GM12878 (cell line): ENCODE measurements at regions not wholly inside any gene's neighbourhood (a gene's known extent, or its start where the extent isn't known, plus 50 kb on each side); places are given as distances from the start of the nearest gene placed in this dataset.

Experiments
- ATAC-seq: fragments of 200-7000 bp; cut with Tn5 transposase; 3 replicates; pipeline ENCODE4 v1.9.1; 2020; ENCODE audit warnings: mild to moderate bottlenecking, moderate library complexity
- BruUV-seq: library from RNA; stranded (reverse); fragments of 400-500 nt; replicated peaks from 2 replicates; lab custom pipeline; 2021; lab: Mats Ljungman, UMichigan
- CTCF ChIA-PET: fragments of 300-600 bp; sonication (Branson Sonifier 250); formaldehyde crosslinking; extraction: SDS; loops from one replicate; lab custom pipeline; 2021; ENCODE audit warnings: inconsistent platforms; lab: Yijun Ruan, JAX
- POLR2A ChIA-PET: fragments of 350-600 bp; formaldehyde crosslinking; extraction: SDS; loops from one replicate; lab custom pipeline; 2021; ENCODE audit warnings: inconsistent platforms; lab: Charles Lee
- RAD21 ChIA-PET: fragments of 300-600 bp; sonication (Branson Sonifier 250); formaldehyde crosslinking; loops from one replicate; lab custom pipeline; 2023; ENCODE audit warnings: antibody characterized with exemption; ENCODE audit not compliant: unreplicated experiment; lab: Charles Lee
- SMC1A ChIA-PET: fragments of 300-600 bp; sonication (Branson Sonifier 250); formaldehyde crosslinking; loops from one replicate; lab custom pipeline; 2023; ENCODE audit not compliant: unreplicated experiment, uncharacterized antibody; lab: Charles Lee
- DNase-seq: peaks from one replicate; pipeline ENCODE4 v3.0.0-alpha.2; 2011; ENCODE audit warnings: low read depth, low spot score
- FAIRE-seq: peaks from 3 replicates; lab custom pipeline; 2011; peaks lifted over from hg19 to GRCh38; lab: Jason Lieb, UNC
- H2AFZ ChIP-seq: 2 replicates; pipeline ENCODE4 v1.6.0; 2011; ENCODE audit warnings: low read depth, low read length, control low read depth; ENCODE audit not compliant: control insufficient read depth
- H3K27ac ChIP-seq: 2 replicates; pipeline ENCODE4 v1.5.1; 2011; ENCODE audit warnings: control low read depth; ENCODE audit not compliant: control insufficient read depth, insufficient read depth
- H3K27me3 ChIP-seq, 2 experiments: replicated peaks in 1 of 2; 2 replicates each; pipeline versions ENCODE4 v1.6.0 to v1.6.1; 2011; ENCODE audit warnings: low read length in 1 of 2; ENCODE audit not compliant: control insufficient read depth in 2 of 2, insufficient read depth in 2 of 2
- H3K36me3 ChIP-seq, 2 experiments: 2 replicates each; pipeline ENCODE4 v1.5.1; 2011; ENCODE audit warnings: low read length in 1 of 2; ENCODE audit not compliant: control insufficient read depth in 2 of 2, insufficient read depth in 2 of 2
- H3K4me1 ChIP-seq: 2 replicates; pipeline ENCODE4 v1.6.1; 2011; ENCODE audit warnings: mild to moderate bottlenecking, low read length, moderate library complexity, mixed read lengths; ENCODE audit not compliant: control insufficient read depth, insufficient read depth
- H3K4me2 ChIP-seq: 2 replicates; pipeline ENCODE4 v1.6.0; 2011; ENCODE audit warnings: control low read depth; ENCODE audit not compliant: control insufficient read depth, insufficient read depth
- H3K4me3 ChIP-seq: fragments of 200-600 bp; sonication (generic); 2 replicates; pipeline ENCODE4 v1.5.1; 2016
- H3K79me2 ChIP-seq: 2 replicates; pipeline ENCODE4 v1.6.0; 2011; ENCODE audit warnings: low read length; ENCODE audit not compliant: control insufficient read depth, insufficient read depth
- H3K9ac ChIP-seq: 2 replicates; pipeline ENCODE4 v1.8.0; 2011; ENCODE audit warnings: low read length, control low read depth, mixed read lengths; ENCODE audit not compliant: control insufficient read depth, insufficient read depth
- H3K9me3 ChIP-seq: replicated peaks from 3 replicates; pipeline ENCODE4 v1.5.1; 2011; ENCODE audit warnings: mild to moderate bottlenecking, low read length; ENCODE audit not compliant: control insufficient read depth, insufficient read depth
- H4K20me1 ChIP-seq: 2 replicates; pipeline ENCODE4 v1.6.0; 2011; ENCODE audit not compliant: control insufficient read depth, insufficient read depth
- BCL11A ChIP-seq: IDR thresholded peaks from 2 replicates; pipeline ENCODE4 v1.6.1; 2011; ENCODE audit warnings: low read depth, low read length
- CEBPB ChIP-seq, 2 experiments: fragments of 150-350 bp in 1 of 2; IDR thresholded peaks; 2 replicates each; pipeline ENCODE4 v1.6.1; 2012 to 2014; ENCODE audit warnings: low read depth in 2 of 2, low read length in 2 of 2, borderline replicate concordance in 1 of 2, inconsistent platforms in 1 of 2
- PBX3 ChIP-seq: IDR thresholded peaks from 2 replicates; pipeline ENCODE4 v1.6.1; 2011; ENCODE audit warnings: mild to moderate bottlenecking, low read depth, low read length, moderate library complexity; ENCODE audit not compliant: insufficient replicate concordance
- TCF3 ChIP-seq: IDR thresholded peaks from 2 replicates; pipeline ENCODE4 v1.6.1; 2012; ENCODE audit warnings: low read depth, mild to moderate bottlenecking, low read length, borderline replicate concordance; ENCODE audit not compliant: insufficient read depth
- WRNIP1 ChIP-seq: IDR thresholded peaks from 2 replicates; pipeline ENCODE4 v1.6.1; 2011; ENCODE audit warnings: low read depth, low read length, improper control_type of control experiment, borderline replicate concordance
- WGBS: methylation state at CpG from one replicate; pipeline ENCODE4 v1.1.6; 2016; ENCODE audit warnings: low lambda C conversion rate; ENCODE audit not compliant: insufficient replicate concordance, insufficient coverage; ENCODE audit errors: missing lambda C conversion rate; 5-methylcytosine and 5-hydroxymethylcytosine counted together
- in situ Hi-C: fragments of 300-500 bp; cut with MboI; formaldehyde crosslinking; loops from 9 replicates; pipeline ENCODE4 v1.14.3; 2018; ENCODE audit warnings: mixed read lengths
- intact Hi-C: fragments of 100-400 bp; cut with micrococcal nuclease; formaldehyde crosslinking; loops from one replicate; pipeline ENCODE4 v1.14.2; 2022; ENCODE audit not compliant: unreplicated experiment
- TF ChIP-seq, protein P1 (sequence below): IDR thresholded peaks from 2 replicates; pipeline ENCODE4 v1.6.1; 2011; ENCODE audit warnings: borderline replicate concordance, low read depth, mild to moderate bottlenecking, moderate library complexity, low read length; ENCODE audit not compliant: insufficient read depth, poor library complexity, severe bottlenecking

DNA sequence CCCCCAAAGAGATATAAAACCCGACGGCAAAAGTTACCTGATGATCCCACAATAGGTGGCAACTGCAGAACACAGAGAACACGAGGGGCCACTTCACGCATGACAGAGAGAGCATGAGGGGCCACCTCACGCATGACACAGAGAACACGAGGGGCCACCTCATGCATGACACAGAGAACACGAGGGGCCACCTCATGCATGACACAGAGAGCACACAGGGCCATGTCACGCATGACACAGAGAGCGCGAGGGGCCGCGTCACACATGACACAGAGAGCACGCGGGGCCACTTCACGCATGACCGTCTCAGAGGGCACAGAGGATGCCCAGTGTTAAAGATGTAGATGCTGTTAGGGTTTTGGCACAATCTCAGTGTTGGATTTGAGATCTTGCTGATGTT lies 1359.5 kb downstream of the TBC1D22A start:
- 65% methylated on average over 16 of the region's 16 CpGs for WGBS
- Histone ChIP-seq H3K36me3 (no peaks in the 10 kb centered on the region), H2AFZ (no peak overlapping the region), H3K9me3 (no peaks in the 10 kb centered on the region), H4K20me1 (no peaks in the 10 kb centered on the region), H3K4me1 (0 out of 2 replicates have a peak, but pooled peaks cover 6% of the 10 kb centered on the region), H3K4me3 (no peak overlapping the region), H3K4me2 (no peak overlapping the region), H3K27ac (no peak overlapping the region), H3K9ac (no peak overlapping the region), H3K79me2 (no peaks in the 10 kb centered on the region), H3K27me3 (no peaks in the 10 kb centered on the region)
- CTCF ChIA-PET, result no interaction called here
- RAD21 ChIA-PET, result no interaction called here
- no TSS peak for BruUV-seq
- 0 out of 2 replicates have a peak, but pooled peaks have one; percentile 32 for TF ChIP-seq TCF3
- no peak for TF ChIP-seq BCL11A
- no peak for TF ChIP-seq WRNIP1
- no peak for TF ChIP-seq CEBPB (IDR thresholded peaks at IDR 0.05; ENCODE audit: borderline replicate concordance in 1 of 2, low read depth in 2 of 2, low read length in 2 of 2)
- TF ChIP-seq, protein P1, sequence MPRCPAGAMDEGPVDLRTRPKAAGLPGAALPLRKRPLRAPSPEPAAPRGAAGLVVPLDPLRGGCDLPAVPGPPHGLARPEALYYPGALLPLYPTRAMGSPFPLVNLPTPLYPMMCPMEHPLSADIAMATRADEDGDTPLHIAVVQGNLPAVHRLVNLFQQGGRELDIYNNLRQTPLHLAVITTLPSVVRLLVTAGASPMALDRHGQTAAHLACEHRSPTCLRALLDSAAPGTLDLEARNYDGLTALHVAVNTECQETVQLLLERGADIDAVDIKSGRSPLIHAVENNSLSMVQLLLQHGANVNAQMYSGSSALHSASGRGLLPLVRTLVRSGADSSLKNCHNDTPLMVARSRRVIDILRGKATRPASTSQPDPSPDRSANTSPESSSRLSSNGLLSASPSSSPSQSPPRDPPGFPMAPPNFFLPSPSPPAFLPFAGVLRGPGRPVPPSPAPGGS, result peak; percentile 83
- TF ChIP-seq PBX3, result peak; percentile 51
- ATAC-seq (no peak), FAIRE-seq (no peak), DNase-seq (no peak)
- intact Hi-C loops (no loop called here), in situ Hi-C loops (no loop called here)
- POLR2A ChIA-PET, result no interaction called here
- SMC1A ChIA-PET, result no interaction called here
